Mesendoderm (in vitro differentiated cells): ENCODE measurements at regions not wholly inside any gene's neighbourhood (a gene's known extent, or its start where the extent isn't known, plus 50 kb on each side); places are given as distances from the start of the nearest gene placed in this dataset. TPM values are rescaled to one million over a fixed set of nuclear protein-coding genes. Genes with fewer than 3 reads are reported as not detected.

Experiments
- small RNA-seq: library from polyadenylated mRNA; stranded (forward); fragments of <200 nt; extraction: miRNeasy Mini kit (QIAGEN cat#:217004); gene quantifications from one replicate; pipeline ENCODE3, GENCODE V24; 2013; ENCODE audit not compliant: insufficient read depth

Small RNA genes in the stretch of these regions (small RNA-seq; reads per million reads assigned to genes)
- gene RF00017, result not detected
- gene RF00601, result not detected
